ENCODE measurements at regions not wholly inside any gene's neighbourhood (a gene's known extent, or its start where the extent isn't known, plus 50 kb on each side); places are given as distances from the start of the nearest gene placed in this dataset.

DNA sequence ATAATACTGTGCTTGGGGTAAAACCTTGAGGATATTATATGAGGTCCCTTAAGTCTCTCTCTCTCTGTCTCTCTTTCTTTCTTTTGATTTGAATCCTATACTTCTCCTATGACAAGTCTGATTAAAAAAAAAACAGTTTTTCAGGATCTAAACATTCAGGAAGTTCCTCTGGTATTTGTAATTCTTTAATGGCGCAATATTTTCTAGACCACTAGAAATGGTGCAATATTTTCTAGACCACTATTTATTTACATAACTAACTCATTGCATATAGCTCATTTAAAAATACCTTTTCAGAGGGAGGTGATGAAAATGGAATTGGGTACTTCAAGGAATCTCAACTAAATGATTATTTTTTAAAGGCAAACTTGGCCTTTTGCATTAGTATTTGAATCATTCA is 1235.3 kb downstream of the GATA3 start:
- Histone ChIP-seq H3K9me3 (ENCODE audit: control insufficient read depth, insufficient read depth, low read length) (no peaks in the 10 kb centered on the region), H3K4me3 (ENCODE audit: low read depth, low read length) (no peak overlapping the region), H3K27me3 (ENCODE audit: control insufficient read depth, insufficient read depth, low read length) (peaks cover 1% of the 10 kb centered on the region), H3K27ac (ENCODE audit: low read depth, low read length) (no peak overlapping the region)
- CTCF ChIA-PET, result no interaction called here
- no peak for DNase-seq (ENCODE audit: low read depth, low spot score)
- POLR2A ChIA-PET, result no interaction called here
- TF ChIP-seq, protein P1, sequence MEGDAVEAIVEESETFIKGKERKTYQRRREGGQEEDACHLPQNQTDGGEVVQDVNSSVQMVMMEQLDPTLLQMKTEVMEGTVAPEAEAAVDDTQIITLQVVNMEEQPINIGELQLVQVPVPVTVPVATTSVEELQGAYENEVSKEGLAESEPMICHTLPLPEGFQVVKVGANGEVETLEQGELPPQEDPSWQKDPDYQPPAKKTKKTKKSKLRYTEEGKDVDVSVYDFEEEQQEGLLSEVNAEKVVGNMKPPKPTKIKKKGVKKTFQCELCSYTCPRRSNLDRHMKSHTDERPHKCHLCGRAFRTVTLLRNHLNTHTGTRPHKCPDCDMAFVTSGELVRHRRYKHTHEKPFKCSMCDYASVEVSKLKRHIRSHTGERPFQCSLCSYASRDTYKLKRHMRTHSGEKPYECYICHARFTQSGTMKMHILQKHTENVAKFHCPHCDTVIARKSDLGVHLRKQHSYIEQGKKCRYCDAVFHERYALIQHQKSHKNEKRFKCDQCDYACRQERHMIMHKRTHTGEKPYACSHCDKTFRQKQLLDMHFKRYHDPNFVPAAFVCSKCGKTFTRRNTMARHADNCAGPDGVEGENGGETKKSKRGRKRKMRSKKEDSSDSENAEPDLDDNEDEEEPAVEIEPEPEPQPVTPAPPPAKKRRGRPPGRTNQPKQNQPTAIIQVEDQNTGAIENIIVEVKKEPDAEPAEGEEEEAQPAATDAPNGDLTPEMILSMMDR (IDR thresholded peaks at IDR 0.05; ENCODE audit: low read depth, low read length), result no peak

DNA sequence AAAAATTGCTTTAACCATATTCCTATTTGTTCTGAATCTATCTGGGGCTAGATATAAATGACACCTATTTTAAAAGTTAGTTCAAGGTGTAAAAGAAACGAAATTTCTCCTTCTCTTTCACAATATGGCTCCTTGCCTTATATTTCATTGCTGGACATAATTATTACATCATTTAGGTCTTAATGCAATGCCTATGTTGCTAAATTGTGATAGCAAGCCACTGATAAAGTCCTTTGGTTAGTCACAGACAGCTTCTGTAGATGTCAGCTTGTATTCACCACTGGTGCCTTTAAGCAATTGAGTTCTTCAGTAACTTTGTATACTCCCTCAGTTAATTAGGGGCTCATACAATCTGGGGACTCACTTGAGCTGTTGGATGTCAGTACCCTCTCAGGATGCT is 1236.6 kb downstream of the GATA3 start:
- no peak for DNase-seq (ENCODE audit: low read depth, low spot score)
- POLR2A ChIA-PET, result no interaction called here
- Histone ChIP-seq H3K27ac (ENCODE audit: low read depth, low read length) (no peak overlapping the region), H3K4me3 (ENCODE audit: low read depth, low read length) (no peak overlapping the region), H3K27me3 (ENCODE audit: control insufficient read depth, insufficient read depth, low read length) (peaks cover 2% of the 10 kb centered on the region), H3K9me3 (ENCODE audit: control insufficient read depth, insufficient read depth, low read length) (no peaks in the 10 kb centered on the region)
- TF ChIP-seq, protein P1 (IDR thresholded peaks at IDR 0.05; ENCODE audit: low read depth, low read length), result no peak
- CTCF ChIA-PET, result no interaction called here

GRCh38 chr10:9294132-9294663 is 1239.7 kb downstream of the GATA3 start:
- TF ChIP-seq, protein P1 (IDR thresholded peaks at IDR 0.05; ENCODE audit: low read depth, low read length), result no peak
- DNase-seq (ENCODE audit: low read depth, low spot score), result no peak
- Histone ChIP-seq H3K27me3 (ENCODE audit: control insufficient read depth, insufficient read depth, low read length) (peaks cover 2% of the 10 kb centered on the region), H3K27ac (ENCODE audit: low read depth, low read length) (no peak overlapping the region), H3K9me3 (ENCODE audit: control insufficient read depth, insufficient read depth, low read length) (no peaks in the 10 kb centered on the region), H3K4me3 (ENCODE audit: low read depth, low read length) (no peak overlapping the region)
- POLR2A ChIA-PET, result no interaction called here
- CTCF ChIA-PET, result interaction anchor here (2.1 kb wide), 1 partner anchor 8 kb away, joined by 6 read pairs; no protein-coding TSS in a partner anchor

DNA sequence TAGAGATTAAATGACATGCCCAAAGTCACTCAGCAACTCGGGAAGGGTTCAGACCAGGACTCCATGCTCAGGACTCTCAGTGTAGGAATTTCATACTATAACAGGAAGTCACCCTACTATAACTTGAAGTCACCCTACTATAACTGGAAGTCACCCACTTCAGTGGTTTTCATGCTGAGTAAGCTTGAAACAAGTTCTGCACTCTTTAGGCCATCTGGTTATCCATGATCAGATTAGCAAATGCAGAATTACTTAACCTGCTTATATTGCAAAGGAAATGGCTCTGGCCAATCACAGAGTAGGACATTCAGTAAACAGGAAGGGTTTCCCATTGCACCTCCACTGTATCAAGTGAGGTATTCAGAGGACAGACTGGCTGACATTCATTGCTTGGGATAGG is 1240.4 kb downstream of the GATA3 start:
- no peaks in the 10 kb centered on the region for H3K9me3 ChIP-seq (ENCODE audit: control insufficient read depth, insufficient read depth, low read length)
- ChIA-PET POLR2A (no interaction called here), CTCF (interaction anchor here (2.1 kb wide), 1 partner anchor 8 kb away, joined by 6 read pairs; no protein-coding TSS in a partner anchor)
- peaks cover 2% of the 10 kb centered on the region for H3K27me3 ChIP-seq (ENCODE audit: control insufficient read depth, insufficient read depth, low read length)
- no peak for DNase-seq (ENCODE audit: low read depth, low spot score)
- H3K4me3 ChIP-seq (ENCODE audit: low read depth, low read length), result no peak overlapping the region
- TF ChIP-seq, protein P1 (IDR thresholded peaks at IDR 0.05; ENCODE audit: low read depth, low read length), result no peak
- H3K27ac ChIP-seq (ENCODE audit: low read depth, low read length), result no peak overlapping the region

DNA sequence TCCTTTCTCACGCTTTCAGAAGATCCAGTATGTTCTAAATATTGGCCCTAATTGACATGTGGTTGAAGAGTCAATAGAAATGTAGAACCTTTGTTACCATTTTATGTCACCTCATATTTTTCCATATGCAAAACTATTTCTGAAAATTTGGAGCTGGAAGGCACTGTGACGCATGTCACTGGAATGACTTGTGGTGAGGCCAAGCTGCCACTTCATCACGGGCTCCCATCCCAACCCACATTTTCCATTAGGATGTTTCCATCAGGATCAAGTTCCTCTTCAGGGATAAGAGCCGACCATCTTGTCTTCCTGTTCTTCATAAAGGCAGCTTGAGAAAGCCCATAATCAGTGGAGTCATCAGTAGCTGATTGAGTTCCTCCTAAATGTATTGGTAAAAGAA is 1241.7 kb downstream of the GATA3 start:
- POLR2A ChIA-PET, result no interaction called here
- Histone ChIP-seq H3K4me3 (ENCODE audit: low read depth, low read length) (no peak overlapping the region), H3K27me3 (ENCODE audit: control insufficient read depth, insufficient read depth, low read length) (peaks cover 2% of the 10 kb centered on the region), H3K9me3 (ENCODE audit: control insufficient read depth, insufficient read depth, low read length) (no peaks in the 10 kb centered on the region), H3K27ac (ENCODE audit: low read depth, low read length) (no peak overlapping the region)
- TF ChIP-seq, protein P1 (IDR thresholded peaks at IDR 0.05; ENCODE audit: low read depth, low read length), result no peak
- DNase-seq (ENCODE audit: low read depth, low spot score), result no peak
- CTCF ChIA-PET, result interaction anchor here (1.5 kb wide), 2 partner anchors 9 to 1771 kb away, joined by 5 read pairs; no protein-coding TSS in a partner anchor

Data from AG04450 (cell line).